COLO829 (cell line): ENCODE measurements at regions not wholly inside any gene's neighbourhood (a gene's known extent, or its start where the extent isn't known, plus 50 kb on each side); places are given as distances from the start of the nearest gene placed in this dataset.

Experiments
- DNase-seq: peaks from one replicate; pipeline ENCODE4 v3.0.0; 2012; ENCODE audit warnings: low spot score

- no peak for DNase-seq
These were observed 202.7 kb upstream of the FOXD3 start for GRCh38 chr1:63119575-63120155.

- DNase-seq, result no peak
These were observed 200.3 kb upstream of the FOXD3 start for GRCh38 chr1:63122079-63122478.

- DNase-seq, result peak; percentile 80
These were observed 197.6 kb upstream of the FOXD3 start for GRCh38 chr1:63124666-63125191.

- no peak for DNase-seq
These were observed 196.3 kb upstream of the FOXD3 start for GRCh38 chr1:63126104-63126503.

GRCh38 chr1:63127376-63127775 is 195.0 kb upstream of the FOXD3 start:
- DNase-seq, result no peak

- DNase-seq, result no peak
These were observed 193.8 kb upstream of the FOXD3 start for GRCh38 chr1:63128556-63128955.

DNA sequence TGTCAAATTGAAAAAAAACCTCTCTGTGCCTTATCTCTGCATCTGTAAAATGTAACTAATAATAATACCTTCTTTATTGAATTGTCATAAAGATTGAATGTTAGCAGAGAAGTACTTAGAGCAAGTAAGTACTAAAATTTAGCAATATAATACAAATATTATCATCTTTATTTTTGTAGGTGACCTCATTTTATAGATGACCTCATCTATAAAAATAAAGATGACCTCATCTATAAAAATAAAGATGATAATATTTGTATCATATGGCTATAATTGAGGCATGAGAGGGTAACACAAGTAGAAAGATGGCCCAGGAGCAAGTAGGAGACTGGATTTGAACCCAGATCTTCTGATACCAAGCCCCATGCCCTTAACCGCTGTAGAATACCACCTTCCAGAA is 193.2 kb upstream of the FOXD3 start:
- no peak for DNase-seq

- DNase-seq, result no peak
These were observed 192.5 kb upstream of the FOXD3 start for GRCh38 chr1:63129855-63130254.

GRCh38 chr1:63134501-63135173 is 187.7 kb upstream of the FOXD3 start:
- DNase-seq, result peak; percentile 43

DNA sequence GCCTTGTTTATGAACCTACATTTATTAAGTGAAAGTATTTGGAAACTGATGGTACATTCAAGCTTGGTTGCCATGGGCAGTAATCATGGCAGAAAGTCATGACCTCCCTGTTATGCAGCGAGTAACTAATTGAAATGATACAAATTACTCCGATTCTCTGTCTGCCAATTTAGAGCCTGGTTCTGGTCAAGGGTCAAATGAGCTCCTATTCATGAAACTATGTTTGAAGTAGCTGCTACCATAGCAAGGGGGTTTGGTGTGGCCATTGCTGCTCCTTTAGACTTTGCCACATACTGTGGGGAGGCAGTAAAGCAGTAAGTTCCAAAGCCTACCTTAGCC is 187.2 kb upstream of the FOXD3 start:
- DNase-seq, result peak; percentile 49

- no peak for DNase-seq
These were observed 186.6 kb upstream of the FOXD3 start for GRCh38 chr1:63135801-63136200.

DNA sequence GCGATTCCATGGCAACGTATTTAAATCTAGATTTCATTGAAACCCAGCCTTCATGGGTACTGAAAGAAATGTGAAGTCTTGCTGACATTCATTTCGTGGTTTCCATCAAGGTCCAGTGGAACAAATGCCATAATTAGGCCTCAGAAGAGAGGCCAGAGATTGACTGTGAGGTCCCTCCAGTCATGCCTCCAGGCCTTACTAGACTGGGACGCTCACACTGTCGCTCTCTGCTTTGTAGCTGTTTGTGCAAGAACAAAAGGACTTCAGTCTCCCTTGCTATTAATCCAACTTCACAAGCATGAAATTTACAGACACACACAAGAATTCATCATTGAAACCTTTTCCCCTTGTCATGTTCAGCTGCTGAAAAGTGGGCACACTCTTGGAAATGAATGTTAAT is 180.4 kb upstream of the FOXD3 start:
- no peak for DNase-seq

GRCh38 chr1:63143482-63143881 is 178.9 kb upstream of the FOXD3 start:
- no peak for DNase-seq

DNA sequence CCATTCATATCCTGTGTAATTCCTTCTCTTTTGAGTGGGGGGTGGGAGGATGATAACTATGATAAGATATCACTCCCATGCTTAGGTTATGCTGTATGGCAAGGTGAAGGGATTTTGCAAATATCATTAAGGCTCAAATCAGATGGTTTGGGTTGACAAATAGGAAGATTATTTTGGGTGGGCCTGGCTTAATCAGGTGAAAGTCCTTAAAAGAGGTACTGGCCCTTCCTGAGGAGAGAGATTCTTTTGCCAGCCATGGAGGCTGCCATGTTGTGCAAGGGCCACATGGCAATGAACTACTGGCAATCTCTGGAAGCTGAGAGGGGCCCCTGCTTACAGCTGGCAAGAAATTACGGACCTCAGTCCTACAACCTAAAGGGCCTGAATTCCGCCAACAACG is 174.6 kb upstream of the FOXD3 start:
- no peak for DNase-seq

- peak; percentile 40 for DNase-seq
These were observed 173.3 kb upstream of the FOXD3 start for GRCh38 chr1:63148825-63149645.

GRCh38 chr1:63152572-63152971 is 169.8 kb upstream of the FOXD3 start:
- no peak for DNase-seq

- no peak for DNase-seq
These were observed 166.9 kb upstream of the FOXD3 start for GRCh38 chr1:63155437-63155836.

- no peak for DNase-seq
These were observed 165.3 kb upstream of the FOXD3 start for GRCh38 chr1:63157085-63157484.

DNA sequence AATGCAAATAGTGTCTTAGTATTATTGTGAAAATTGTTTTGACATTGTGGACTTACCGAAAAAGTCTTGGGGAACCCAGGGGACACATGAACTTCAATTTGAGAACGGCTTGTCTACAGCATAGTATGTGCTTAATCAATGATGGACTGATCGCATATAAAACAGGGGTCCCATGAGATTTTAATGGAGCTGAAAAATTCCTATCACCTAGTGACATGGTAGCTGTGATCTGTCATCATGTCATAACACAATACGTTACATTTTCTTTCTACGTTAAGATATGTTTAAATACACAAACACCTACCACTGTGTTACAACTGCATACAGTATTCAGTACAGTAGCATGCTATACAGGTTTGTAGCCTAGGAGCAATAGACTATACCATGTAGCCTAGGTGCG is 153.3 kb upstream of the FOXD3 start:
- DNase-seq, result no peak

- DNase-seq, result no peak
These were observed 149.2 kb upstream of the FOXD3 start for GRCh38 chr1:63173161-63173560.

GRCh38 chr1:63189677-63190076 is 132.7 kb upstream of the FOXD3 start:
- DNase-seq, result peak; percentile 15

DNA sequence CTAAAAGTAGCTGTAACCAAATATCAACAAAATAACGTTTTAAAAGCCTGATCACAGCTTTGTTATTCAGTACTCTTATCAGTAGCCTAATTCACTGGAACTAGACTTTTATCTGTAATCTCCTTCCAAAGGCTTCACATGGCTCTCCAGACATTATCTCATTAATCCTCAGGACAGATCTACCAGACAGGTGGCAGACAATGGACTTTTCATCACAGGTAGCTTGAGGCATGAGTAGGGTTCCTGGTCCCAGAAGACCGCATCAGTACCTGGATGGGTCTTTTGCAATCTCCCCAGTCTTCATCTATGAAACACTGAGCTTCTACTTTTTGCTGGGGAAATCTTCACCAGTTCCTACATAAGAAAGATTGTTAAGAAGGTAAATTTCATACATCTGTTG is 132.2 kb upstream of the FOXD3 start:
- DNase-seq, result no peak

DNA sequence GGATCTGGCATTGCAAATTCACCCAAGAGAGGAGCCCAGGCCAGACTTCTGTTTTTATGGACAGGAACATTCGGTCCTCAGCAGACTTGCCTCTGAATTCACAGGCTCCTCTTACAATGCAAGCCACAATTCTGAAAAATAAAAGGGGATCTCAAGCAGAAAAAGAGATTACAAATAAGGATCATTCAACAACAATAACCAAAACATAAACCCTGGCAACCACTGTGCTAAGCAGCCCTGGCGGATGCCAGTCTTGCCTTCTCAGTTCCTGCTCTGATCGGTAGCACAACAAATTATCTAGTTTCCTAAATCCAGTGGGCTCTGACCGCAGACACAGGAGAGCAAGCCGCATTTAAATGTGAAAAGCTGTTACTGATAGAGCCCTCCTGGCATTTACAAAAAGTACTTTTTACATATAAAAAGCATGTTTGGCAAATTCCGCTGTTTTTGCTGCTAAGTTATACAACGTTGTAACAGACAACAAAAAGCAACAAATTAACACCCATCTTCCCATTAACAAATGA is 123.4 kb upstream of the FOXD3 start:
- no peak for DNase-seq
